Progenitor cell of endocrine pancreas (in vitro differentiated cells): ENCODE measurements at regions not wholly inside any gene's neighbourhood (a gene's known extent, or its start where the extent isn't known, plus 50 kb on each side); places are given as distances from the start of the nearest gene placed in this dataset.

Experiments
- DNase-seq: peaks from one replicate; pipeline ENCODE4 v3.0.0; 2021; ENCODE audit warnings: low spot score; ENCODE audit not compliant: unreplicated experiment
- H3K27ac Mint-ChIP-seq: 2 replicates; pipeline ENCODE4 v1.8.0; 2021; ENCODE audit warnings: mild to moderate bottlenecking, moderate library complexity, mixed read lengths
- H3K27me3 Mint-ChIP-seq: 2 replicates; pipeline ENCODE4 v1.8.0; 2021; ENCODE audit warnings: mixed read lengths
- H3K36me3 Mint-ChIP-seq: 2 replicates; pipeline ENCODE4 v1.8.0; 2022; ENCODE audit warnings: mixed read lengths; ENCODE audit not compliant: insufficient read depth
- H3K4me1 Mint-ChIP-seq: 2 replicates; pipeline ENCODE4 v1.8.0; 2021; ENCODE audit warnings: low read depth, mixed read lengths
- H3K4me3 Mint-ChIP-seq: 2 replicates; pipeline ENCODE4 v1.8.0; 2021; ENCODE audit warnings: low read depth, mild to moderate bottlenecking, moderate library complexity, mixed read lengths
- H3K9me3 Mint-ChIP-seq: 2 replicates; pipeline ENCODE4 v1.8.0; 2021; ENCODE audit warnings: low read depth, mixed read lengths
- CTCF ChIP-seq: fragments of 200-600 bp; sonication (generic); IDR thresholded peaks from one replicate; pipeline ENCODE4 v1.5.0; 2021; ENCODE audit warnings: antibody characterized with exemption, mild to moderate bottlenecking; ENCODE audit not compliant: unreplicated experiment

GRCh38 chr7:106471021-106471420 is 186.2 kb upstream of the NAMPT start:
- H3K4me3 Mint-ChIP-seq = no peak overlapping the region
- no peaks in the 10 kb centered on the region for H3K4me1 Mint-ChIP-seq
- no peaks in the 10 kb centered on the region for H3K27me3 Mint-ChIP-seq
- H3K27ac Mint-ChIP-seq = no peak overlapping the region
- TF ChIP-seq CTCF = no peak
- H3K36me3 Mint-ChIP-seq = no peaks in the 10 kb centered on the region
- no peak for DNase-seq
- no peaks in the 10 kb centered on the region for H3K9me3 Mint-ChIP-seq

- Mint-ChIP-seq H3K36me3 (no peaks in the 10 kb centered on the region), H3K9me3 (no peaks in the 10 kb centered on the region), H3K4me3 (no peak overlapping the region), H3K4me1 (peaks cover 4% of the 10 kb centered on the region), H3K27ac (no peak overlapping the region), H3K27me3 (no peaks in the 10 kb centered on the region)
- no peak for DNase-seq
- TF ChIP-seq CTCF = no peak
Measured at GRCh38 chr7:106466867-106467266, 182.1 kb upstream of the NAMPT start.

- TF ChIP-seq CTCF = no peak
- peaks cover 2% of the 10 kb centered on the region for H3K9me3 Mint-ChIP-seq
- no peak overlapping the region for H3K27ac Mint-ChIP-seq
- DNase-seq = no peak
- H3K27me3 Mint-ChIP-seq = no peaks in the 10 kb centered on the region
- H3K36me3 Mint-ChIP-seq = no peaks in the 10 kb centered on the region
- peaks cover 5% of the 10 kb centered on the region for H3K4me1 Mint-ChIP-seq
- H3K4me3 Mint-ChIP-seq = no peak overlapping the region
Measured at GRCh38 chr7:106465704-106466468, 181.1 kb upstream of the NAMPT start.

GRCh38 chr7:106464651-106465050 is 179.9 kb upstream of the NAMPT start:
- Mint-ChIP-seq H3K4me3 (no peak overlapping the region), H3K4me1 (peaks cover 5% of the 10 kb centered on the region)

GRCh38 chr7:106463851-106464611 is 179.2 kb upstream of the NAMPT start:
- Mint-ChIP-seq H3K4me3 (no peak overlapping the region), H3K9me3 (peaks cover 13% of the 10 kb centered on the region), H3K27me3 (no peaks in the 10 kb centered on the region), H3K4me1 (peaks cover 5% of the 10 kb centered on the region), H3K36me3 (no peaks in the 10 kb centered on the region), H3K27ac (peak overlapping the region; percentile 22)
- no peak for DNase-seq
- TF ChIP-seq CTCF = no peak

More at GRCh38 chr7:106464651-106465050, 179.9 kb upstream of the NAMPT start:
- Mint-ChIP-seq H3K27ac (no peak overlapping the region), H3K9me3 (peaks cover 11% of the 10 kb centered on the region), H3K27me3 (no peaks in the 10 kb centered on the region), H3K36me3 (no peaks in the 10 kb centered on the region)
- no peak for DNase-seq
- no peak for TF ChIP-seq CTCF
